Neural cell (in vitro differentiated cells): ENCODE measurements at regions not wholly inside any gene's neighbourhood (a gene's known extent, or its start where the extent isn't known, plus 50 kb on each side); places are given as distances from the start of the nearest gene placed in this dataset.

Experiments
- EP300 ChIP-seq: fragments of 450-650 bp; conservative IDR thresholded peaks from 2 replicates; pipeline ENCODE4 v1.6.1; 2014; ENCODE audit warnings: antibody characterized with exemption, mild to moderate bottlenecking, moderate library complexity; ENCODE audit not compliant: poor library complexity, severe bottlenecking
- EZH2 ChIP-seq: fragments of 200-600, 300-800 bp; shearing (Covaris generic), sonication (generic); IDR thresholded peaks from 2 replicates; pipeline ENCODE4 v1.6.1; 2014; ENCODE audit warnings: antibody characterized with exemption, low read length, borderline replicate concordance, mild to moderate bottlenecking; ENCODE audit not compliant: insufficient read depth, poor library complexity, severe bottlenecking
- MXI1 ChIP-seq: fragments of 450-650 bp; conservative IDR thresholded peaks from 2 replicates; pipeline ENCODE4 v1.6.1; 2014; ENCODE audit warnings: antibody characterized with exemption, mild to moderate bottlenecking; ENCODE audit not compliant: poor library complexity, severe bottlenecking
- POLR2AphosphoS5 ChIP-seq: IDR thresholded peaks from 2 replicates; pipeline ENCODE4 v1.6.1; 2012
- RAD21 ChIP-seq: fragments of 450-650 bp; conservative IDR thresholded peaks from 2 replicates; pipeline ENCODE4 v1.6.1; 2014; ENCODE audit warnings: antibody characterized with exemption, mild to moderate bottlenecking, moderate library complexity
- SMC3 ChIP-seq: fragments of 450-650 bp; conservative IDR thresholded peaks from 2 replicates; pipeline ENCODE4 v1.6.1; 2014; ENCODE audit warnings: antibody characterized with exemption, mild to moderate bottlenecking, moderate library complexity; ENCODE audit not compliant: poor library complexity
- TAF1 ChIP-seq: IDR thresholded peaks from 2 replicates; pipeline ENCODE4 v1.6.1; 2012; ENCODE audit warnings: low read depth
- TF ChIP-seq, protein P1 (sequence below): fragments of 450-650 bp; IDR thresholded peaks from 2 replicates; pipeline ENCODE4 v1.5.1; 2014; ENCODE audit warnings: antibody characterized with exemption, mild to moderate bottlenecking, moderate library complexity; ENCODE audit not compliant: poor library complexity, severe bottlenecking
- TF ChIP-seq, protein P2 (sequence below): IDR thresholded peaks from 2 replicates; pipeline ENCODE4 v1.6.1; 2012; ENCODE audit warnings: borderline replicate concordance

DNA sequence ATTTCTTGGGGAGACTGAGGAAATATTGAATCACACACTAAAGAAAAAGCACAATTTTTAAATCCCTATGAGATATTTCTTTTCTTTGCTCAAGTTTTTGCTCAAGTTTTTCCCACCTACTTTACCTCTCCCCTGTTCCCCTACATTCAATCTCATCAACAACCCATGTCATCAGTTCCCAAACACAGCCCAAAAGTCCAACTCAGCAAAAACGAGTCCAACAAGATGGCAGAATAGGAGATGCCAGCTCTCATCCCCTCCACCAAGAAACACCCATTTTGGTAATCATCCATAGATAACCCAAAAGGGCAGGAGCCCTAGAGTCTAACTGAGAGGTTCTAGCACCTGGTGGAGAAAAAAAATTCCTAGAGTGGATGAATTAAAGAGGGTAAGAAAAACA lies 152.5 kb upstream of the GHITM start:
- TF ChIP-seq MXI1 (no peak), EP300 (no peak), EZH2 (no peak), RAD21 (no peak), SMC3 (no peak), POLR2AphosphoS5 (no peak), TAF1 (no peak)
- TF ChIP-seq, protein P1, sequence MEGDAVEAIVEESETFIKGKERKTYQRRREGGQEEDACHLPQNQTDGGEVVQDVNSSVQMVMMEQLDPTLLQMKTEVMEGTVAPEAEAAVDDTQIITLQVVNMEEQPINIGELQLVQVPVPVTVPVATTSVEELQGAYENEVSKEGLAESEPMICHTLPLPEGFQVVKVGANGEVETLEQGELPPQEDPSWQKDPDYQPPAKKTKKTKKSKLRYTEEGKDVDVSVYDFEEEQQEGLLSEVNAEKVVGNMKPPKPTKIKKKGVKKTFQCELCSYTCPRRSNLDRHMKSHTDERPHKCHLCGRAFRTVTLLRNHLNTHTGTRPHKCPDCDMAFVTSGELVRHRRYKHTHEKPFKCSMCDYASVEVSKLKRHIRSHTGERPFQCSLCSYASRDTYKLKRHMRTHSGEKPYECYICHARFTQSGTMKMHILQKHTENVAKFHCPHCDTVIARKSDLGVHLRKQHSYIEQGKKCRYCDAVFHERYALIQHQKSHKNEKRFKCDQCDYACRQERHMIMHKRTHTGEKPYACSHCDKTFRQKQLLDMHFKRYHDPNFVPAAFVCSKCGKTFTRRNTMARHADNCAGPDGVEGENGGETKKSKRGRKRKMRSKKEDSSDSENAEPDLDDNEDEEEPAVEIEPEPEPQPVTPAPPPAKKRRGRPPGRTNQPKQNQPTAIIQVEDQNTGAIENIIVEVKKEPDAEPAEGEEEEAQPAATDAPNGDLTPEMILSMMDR: no peak
- TF ChIP-seq, protein P2, sequence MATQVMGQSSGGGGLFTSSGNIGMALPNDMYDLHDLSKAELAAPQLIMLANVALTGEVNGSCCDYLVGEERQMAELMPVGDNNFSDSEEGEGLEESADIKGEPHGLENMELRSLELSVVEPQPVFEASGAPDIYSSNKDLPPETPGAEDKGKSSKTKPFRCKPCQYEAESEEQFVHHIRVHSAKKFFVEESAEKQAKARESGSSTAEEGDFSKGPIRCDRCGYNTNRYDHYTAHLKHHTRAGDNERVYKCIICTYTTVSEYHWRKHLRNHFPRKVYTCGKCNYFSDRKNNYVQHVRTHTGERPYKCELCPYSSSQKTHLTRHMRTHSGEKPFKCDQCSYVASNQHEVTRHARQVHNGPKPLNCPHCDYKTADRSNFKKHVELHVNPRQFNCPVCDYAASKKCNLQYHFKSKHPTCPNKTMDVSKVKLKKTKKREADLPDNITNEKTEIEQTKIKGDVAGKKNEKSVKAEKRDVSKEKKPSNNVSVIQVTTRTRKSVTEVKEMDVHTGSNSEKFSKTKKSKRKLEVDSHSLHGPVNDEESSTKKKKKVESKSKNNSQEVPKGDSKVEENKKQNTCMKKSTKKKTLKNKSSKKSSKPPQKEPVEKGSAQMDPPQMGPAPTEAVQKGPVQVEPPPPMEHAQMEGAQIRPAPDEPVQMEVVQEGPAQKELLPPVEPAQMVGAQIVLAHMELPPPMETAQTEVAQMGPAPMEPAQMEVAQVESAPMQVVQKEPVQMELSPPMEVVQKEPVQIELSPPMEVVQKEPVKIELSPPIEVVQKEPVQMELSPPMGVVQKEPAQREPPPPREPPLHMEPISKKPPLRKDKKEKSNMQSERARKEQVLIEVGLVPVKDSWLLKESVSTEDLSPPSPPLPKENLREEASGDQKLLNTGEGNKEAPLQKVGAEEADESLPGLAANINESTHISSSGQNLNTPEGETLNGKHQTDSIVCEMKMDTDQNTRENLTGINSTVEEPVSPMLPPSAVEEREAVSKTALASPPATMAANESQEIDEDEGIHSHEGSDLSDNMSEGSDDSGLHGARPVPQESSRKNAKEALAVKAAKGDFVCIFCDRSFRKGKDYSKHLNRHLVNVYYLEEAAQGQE: no peak
